NCI-H2227 (cell line): ENCODE measurements at regions not wholly inside any gene's neighbourhood (a gene's known extent, or its start where the extent isn't known, plus 50 kb on each side); places are given as distances from the start of the nearest gene placed in this dataset.

Experiments
- DNase-seq: peaks from one replicate; lab custom pipeline; 2025; ENCODE audit not compliant: unreplicated experiment; lab: John Stamatoyannopoulos, UW

- DNase-seq = no peak
These were observed 235.7 kb upstream of the KCNMB2 start for GRCh38 chr3:178300441-178300959.

GRCh38 chr3:178302966-178303930 lies 233.0 kb upstream of the KCNMB2 start:
- no peak for DNase-seq

GRCh38 chr3:178304758-178305467 lies 231.3 kb upstream of the KCNMB2 start:
- DNase-seq = no peak

GRCh38 chr3:178306432-178307115 lies 229.7 kb upstream of the KCNMB2 start:
- no peak for DNase-seq

- no peak for DNase-seq
These were observed 227.5 kb upstream of the KCNMB2 start for GRCh38 chr3:178308771-178309170.

- no peak for DNase-seq
These were observed 225.3 kb upstream of the KCNMB2 start for GRCh38 chr3:178310949-178311348.

GRCh38 chr3:178313716-178314115 lies 222.5 kb upstream of the KCNMB2 start:
- DNase-seq = no peak

GRCh38 chr3:178318340-178318739 lies 217.9 kb upstream of the KCNMB2 start:
- DNase-seq = no peak

- no peak for DNase-seq
These were observed 217.1 kb upstream of the KCNMB2 start for GRCh38 chr3:178318941-178319816.

GRCh38 chr3:178320456-178321351 lies 215.5 kb upstream of the KCNMB2 start:
- DNase-seq = peak; percentile 31

GRCh38 chr3:178324356-178324755 lies 211.9 kb upstream of the KCNMB2 start:
- no peak for DNase-seq

- peak; percentile 29 for DNase-seq
These were observed 210.9 kb upstream of the KCNMB2 start for GRCh38 chr3:178325330-178325729.

- DNase-seq = no peak
These were observed 206.3 kb upstream of the KCNMB2 start for GRCh38 chr3:178329936-178330335.

- DNase-seq = no peak
These were observed 202.0 kb upstream of the KCNMB2 start for GRCh38 chr3:178334239-178334638.

- DNase-seq = no peak
These were observed 199.9 kb upstream of the KCNMB2 start for GRCh38 chr3:178336336-178336735.

- DNase-seq = no peak
These were observed 195.7 kb upstream of the KCNMB2 start for GRCh38 chr3:178340506-178340905.

GRCh38 chr3:178341636-178342035 lies 194.6 kb upstream of the KCNMB2 start:
- no peak for DNase-seq

- no peak for DNase-seq
These were observed 194.1 kb upstream of the KCNMB2 start for GRCh38 chr3:178342111-178342510.

GRCh38 chr3:178343433-178344038 lies 192.7 kb upstream of the KCNMB2 start:
- no peak for DNase-seq
